ENCODE measurements at regions not wholly inside any gene's neighbourhood (a gene's known extent, or its start where the extent isn't known, plus 50 kb on each side); places are given as distances from the start of the nearest gene placed in this dataset.

- TF ChIP-seq ZNF724P (CRISPR knock-in tag; IDR thresholded peaks at IDR 0.05; ENCODE audit: borderline replicate concordance) (no peak), PRDM15 (CRISPR knock-in tag; IDR thresholded peaks at IDR 0.05) (no peak), HNRNPLL (IDR thresholded peaks at IDR 0.05; ENCODE audit: low read depth, low read length, poor library complexity, severe bottlenecking) (no peak), ZBTB46 (CRISPR knock-in tag; IDR thresholded peaks at IDR 0.05; ENCODE audit: borderline replicate concordance) (no peak), U2AF2 (IDR thresholded peaks at IDR 0.05; ENCODE audit: low read depth, low read length) (no peak), ZNF451 (CRISPR knock-in tag; IDR thresholded peaks at IDR 0.05) (no peak)
Measured at GRCh38 chr4:184930026-184930425, 88.3 kb upstream of the HELT start (continued).

- ChIA-PET POLR2A (no interaction called here), CTCF (ENCODE audit: low intra/inter-chr PET ratio, low total read pairs) (no interaction called here)
- Histone ChIP-seq H3K9me3 (ENCODE audit: low read length) (no peaks in the 10 kb centered on the region), H3K9ac (ENCODE audit: insufficient read depth, low read depth, low read length) (no peak overlapping the region), H3K27ac (ENCODE audit: extremely low read length, insufficient read depth, low read length) (no peak overlapping the region), H3K27me3 (ENCODE audit: control insufficient read depth in 1 of 2, insufficient read depth in 2 of 2, low read length in 2 of 2) (no peaks in the 10 kb centered on the region; a peak in 1 of 5 replicates), H2AFZ (ENCODE audit: low read length) (no peak overlapping the region), H4K20me1 (ENCODE audit: insufficient read depth, low read length) (no peaks in the 10 kb centered on the region), H3K79me2 (ENCODE audit: insufficient read depth, low read length) (no peaks in the 10 kb centered on the region), H3K4me2 (ENCODE audit: low read depth, low read length) (no peak overlapping the region), H3K4me1 (ENCODE audit: insufficient read depth, low read length) (peaks cover 4% of the 10 kb centered on the region; the same call in 1 of the 2 replicates), H3K36me3 (replicated peaks in 1 of 2; ENCODE audit: control insufficient read depth in 1 of 2, insufficient read depth in 2 of 2, low read length in 2 of 2) (no peaks in the 10 kb centered on the region), H3K4me3 (replicated peaks in 1 of 3; ENCODE audit: insufficient read depth in 1 of 3, low read depth in 2 of 3, low read length in 3 of 3) (no peak overlapping the region)
- BruUV-seq (replicated peaks) = no TSS peak
- FAIRE-seq (no peak), DNase-seq (ENCODE audit: low spot score) (no peak), ATAC-seq (no peak)
- intact Hi-C loops (cut with micrococcal nuclease; ENCODE audit: unreplicated experiment) = no loop called here
- in situ Hi-C loops (cut with HindIII; ENCODE audit: extremely low pct_ligation_motif_present, low pct_unique_long_range_greater_than_20kb) = no loop called here
- 63% methylated on average over 7 of the region's 7 CpGs for WGBS (ENCODE audit: low lambda C conversion rate)
- TF ChIP-seq TEAD2 (CRISPR knock-in tag; IDR thresholded peaks at IDR 0.05) = no peak
- no peak for TF ChIP-seq CTCF (CRISPR knock-in tag; IDR thresholded peaks at IDR 0.05)
- TF ChIP-seq ZNF639 (CRISPR knock-in tag; conservative IDR thresholded peaks at IDR 0.05) = no peak
- TF ChIP-seq NFKBIZ (CRISPR knock-in tag; IDR thresholded peaks at IDR 0.05) = no peak
- TF ChIP-seq KDM2A (CRISPR knock-in tag; IDR thresholded peaks at IDR 0.05; ENCODE audit: borderline replicate concordance, low read depth) = no peak
- TF ChIP-seq ADNP (CRISPR knock-in tag; IDR thresholded peaks at IDR 0.05) = no peak
- TF ChIP-seq RFXAP (CRISPR knock-in tag; IDR thresholded peaks at IDR 0.05; ENCODE audit: borderline replicate concordance) = no peak
- TF ChIP-seq ZNF512 (CRISPR knock-in tag; IDR thresholded peaks at IDR 0.05) = no peak
Measured at GRCh38 chr4:184932343-184932742, 85.9 kb upstream of the HELT start.

All from HepG2 (cell line).